GDM1 (cell line): ENCODE measurements at regions not wholly inside any gene's neighbourhood (a gene's known extent, or its start where the extent isn't known, plus 50 kb on each side); places are given as distances from the start of the nearest gene placed in this dataset.

Experiments used
- DNase-seq: peaks from one replicate; lab custom pipeline; 2025; lab: John Stamatoyannopoulos, UW

GRCh38 chr4:125808022-125808421, 493.3 kb downstream of the FAT4 start:
- DNase-seq, result no peak

GRCh38 chr4:125808570-125808969, 493.8 kb downstream of the FAT4 start:
- no peak for DNase-seq

- DNase-seq, result no peak
Observed at GRCh38 chr4:125811892-125812291, 497.1 kb downstream of the FAT4 start.

- no peak for DNase-seq
Observed at GRCh38 chr4:125826801-125827695, 512.3 kb downstream of the FAT4 start.

- DNase-seq, result no peak
Observed at GRCh38 chr4:125827696-125828052, 512.9 kb downstream of the FAT4 start.

GRCh38 chr4:125828346-125828745, 513.6 kb downstream of the FAT4 start:
- DNase-seq, result no peak

- no peak for DNase-seq
Observed at GRCh38 chr4:125832161-125832560, 517.4 kb downstream of the FAT4 start.

- DNase-seq, result no peak
Observed at GRCh38 chr4:125836597-125837195, 521.9 kb downstream of the FAT4 start.

- no peak for DNase-seq
Observed at GRCh38 chr4:125837493-125838201, 522.9 kb downstream of the FAT4 start.

GRCh38 chr4:125838202-125838601, 523.4 kb downstream of the FAT4 start:
- DNase-seq, result no peak

- no peak for DNase-seq
Observed at GRCh38 chr4:125838924-125839323, 524.2 kb downstream of the FAT4 start.

GRCh38 chr4:125843947-125844346, 529.2 kb downstream of the FAT4 start:
- no peak for DNase-seq

GRCh38 chr4:125847518-125847917, 532.8 kb downstream of the FAT4 start:
- DNase-seq, result no peak

GRCh38 chr4:125849869-125850268, 535.1 kb downstream of the FAT4 start:
- no peak for DNase-seq

GRCh38 chr4:125891597-125892258, 577.0 kb downstream of the FAT4 start:
- no peak for DNase-seq

- DNase-seq, result no peak
Observed at GRCh38 chr4:125904802-125905201, 590.0 kb downstream of the FAT4 start.

GRCh38 chr4:125911058-125911457, 596.3 kb downstream of the FAT4 start:
- no peak for DNase-seq

GRCh38 chr4:125911481-125911880, 596.7 kb downstream of the FAT4 start:
- DNase-seq, result no peak

GRCh38 chr4:125917559-125917958, 602.8 kb downstream of the FAT4 start:
- no peak for DNase-seq

GRCh38 chr4:125928652-125929051, 613.9 kb downstream of the FAT4 start:
- DNase-seq, result no peak

- no peak for DNase-seq
Observed at GRCh38 chr4:125938541-125938940, 623.8 kb downstream of the FAT4 start.

- no peak for DNase-seq
Observed at GRCh38 chr4:125940426-125940825, 625.7 kb downstream of the FAT4 start.
